NCI-H128 (cell line): ENCODE measurements at regions not wholly inside any gene's neighbourhood (a gene's known extent, or its start where the extent isn't known, plus 50 kb on each side); places are given as distances from the start of the nearest gene placed in this dataset.
"Not testable (repeated sequence)": the region's sequence is repeated elsewhere in the genome, so short reads cannot be mapped to it uniquely, and the experiment has no call there.

ENCODE experiments used
- DNase-seq: peaks from one replicate; lab custom pipeline; 2025; ENCODE audit not compliant: unreplicated experiment; lab: John Stamatoyannopoulos, UW

DNA sequence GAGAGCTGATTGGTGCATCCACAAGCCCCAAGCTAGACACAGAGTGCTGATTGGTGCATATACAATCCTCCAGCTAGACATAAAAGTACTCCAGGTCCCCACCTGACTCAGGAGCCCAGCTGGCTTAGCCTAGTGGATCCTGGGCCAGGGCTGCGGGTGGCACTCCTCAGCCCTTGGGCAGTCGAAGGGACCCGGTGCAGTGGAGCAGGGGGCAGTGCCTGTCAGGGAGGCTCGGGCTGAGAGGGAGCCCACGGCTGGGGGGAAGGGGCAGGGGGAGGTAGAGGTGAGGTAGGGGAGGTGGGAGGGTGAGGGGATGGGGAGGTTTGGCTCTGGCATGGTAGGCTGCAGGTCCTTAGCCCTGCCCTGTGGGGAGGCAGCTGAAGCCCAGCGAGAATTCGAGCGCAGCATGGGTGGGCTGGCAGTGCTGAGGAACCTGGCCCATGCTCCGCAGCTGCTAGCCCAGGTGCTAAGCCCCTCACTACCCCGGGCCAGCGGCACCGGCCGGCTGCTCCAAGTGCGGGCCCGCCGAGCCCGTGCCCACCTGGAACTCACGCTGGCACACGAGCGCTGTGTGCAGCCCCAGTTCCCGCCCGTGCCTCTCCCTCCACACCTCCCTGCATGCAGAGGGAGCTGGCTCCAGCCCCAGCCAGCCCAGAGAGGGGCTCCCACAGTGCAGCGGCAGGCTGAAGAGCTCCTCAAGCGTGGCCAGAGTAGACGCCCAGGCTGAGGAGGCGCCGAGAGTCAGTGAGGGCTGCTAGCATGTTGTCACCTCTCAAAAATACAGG lies 742.8 kb downstream of the FAM181B start:
- DNase-seq, result no peak

DNA sequence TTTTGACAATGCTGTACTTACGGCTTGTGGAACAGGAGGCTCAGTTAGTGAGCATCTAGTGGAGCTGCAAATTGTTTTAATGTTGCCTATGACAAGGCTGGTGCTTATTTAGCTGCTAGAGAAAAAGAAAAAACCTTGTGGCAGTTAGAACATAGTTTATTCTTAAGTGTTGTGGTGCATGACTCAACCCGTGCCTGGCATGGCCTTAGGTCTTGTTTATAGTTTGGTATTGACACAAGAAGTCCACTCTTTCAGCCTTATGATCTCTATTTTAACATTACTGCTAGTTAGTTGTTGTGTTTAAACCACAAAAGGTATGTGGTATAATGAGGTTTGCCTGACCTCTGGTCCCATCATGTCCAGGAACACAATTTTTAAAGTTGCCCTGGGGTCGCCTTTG lies 744.6 kb downstream of the FAM181B start:
- no peak for DNase-seq

DNA sequence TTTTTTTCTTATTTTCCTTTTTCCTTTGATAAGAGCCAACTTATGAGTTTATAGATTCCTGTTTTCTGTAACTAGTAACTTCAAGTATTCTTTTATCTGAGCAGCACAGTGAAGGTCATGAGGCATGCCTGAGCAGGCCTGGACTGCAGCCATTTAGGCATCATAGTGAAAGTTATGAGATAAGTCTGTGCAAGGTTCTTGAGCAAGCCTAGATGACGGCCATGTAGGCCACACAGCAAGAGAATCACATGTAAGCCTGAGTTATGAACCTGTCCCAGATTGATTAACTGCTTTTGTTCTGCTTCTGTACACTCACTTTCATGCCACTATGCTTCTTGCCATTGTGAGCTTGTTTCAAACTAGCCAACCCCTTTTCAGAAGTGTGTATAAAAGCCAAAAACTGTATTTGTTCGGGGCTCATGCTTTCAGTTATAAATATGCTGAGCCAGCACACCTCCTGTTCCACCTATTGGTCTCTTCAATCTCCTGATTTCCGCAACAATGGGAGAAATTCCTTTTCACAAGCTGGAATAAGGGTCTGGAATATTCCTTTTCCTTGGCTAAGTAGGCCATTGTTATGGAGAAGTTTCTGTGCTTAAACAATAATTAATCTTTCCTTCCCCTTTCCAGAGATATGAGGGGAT lies 745.7 kb downstream of the FAM181B start:
- no peak for DNase-seq

DNA sequence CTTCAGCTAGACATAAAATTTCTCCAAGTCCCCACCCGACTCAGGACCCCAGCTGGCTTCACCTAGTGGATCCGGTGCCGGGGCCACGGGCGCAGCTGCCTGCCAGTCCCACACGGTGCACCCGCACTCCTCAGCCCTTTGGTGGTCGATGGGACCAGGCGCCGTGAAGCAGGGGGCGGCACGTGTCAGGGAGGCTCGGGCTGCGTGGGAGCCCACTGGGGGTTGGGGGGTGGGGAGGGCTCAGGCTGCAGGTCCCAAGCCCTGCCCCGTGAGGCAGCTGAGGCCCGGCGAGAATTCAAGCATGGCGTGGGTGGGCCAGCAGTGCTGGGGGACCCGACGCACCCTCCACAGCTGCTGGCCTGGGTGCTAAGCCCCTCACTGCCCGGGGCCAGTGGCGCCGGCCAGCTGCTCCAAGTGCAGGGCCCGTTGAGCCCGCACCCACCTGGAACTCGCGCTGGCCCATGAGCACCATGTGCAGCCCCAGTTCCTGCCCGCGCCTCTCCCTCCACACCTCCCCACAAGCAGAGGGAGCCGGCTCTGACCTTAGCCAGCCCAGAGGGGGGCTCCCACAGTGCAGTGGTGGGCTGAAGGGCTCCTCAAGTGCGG lies 747.0 kb downstream of the FAM181B start:
- no peak for DNase-seq

DNA sequence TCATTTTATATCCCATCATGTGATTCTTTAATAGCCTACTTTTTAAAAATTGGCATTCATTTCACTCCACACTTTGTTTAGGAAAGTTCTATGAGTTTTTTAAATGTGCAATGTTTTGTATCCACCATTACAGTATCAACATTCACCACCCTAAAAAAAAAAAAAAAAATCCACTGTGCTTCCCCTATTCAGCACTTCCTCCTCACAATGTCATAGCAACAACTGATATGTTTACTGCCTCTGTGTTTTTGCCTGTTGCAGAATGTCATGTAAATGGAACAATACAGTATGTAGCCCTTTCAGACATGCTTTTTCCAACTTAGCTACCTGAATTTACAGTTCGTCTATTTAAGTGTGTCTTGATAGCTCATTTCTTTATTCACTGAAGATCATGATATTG lies 754.2 kb downstream of the FAM181B start:
- no peak for DNase-seq

DNA sequence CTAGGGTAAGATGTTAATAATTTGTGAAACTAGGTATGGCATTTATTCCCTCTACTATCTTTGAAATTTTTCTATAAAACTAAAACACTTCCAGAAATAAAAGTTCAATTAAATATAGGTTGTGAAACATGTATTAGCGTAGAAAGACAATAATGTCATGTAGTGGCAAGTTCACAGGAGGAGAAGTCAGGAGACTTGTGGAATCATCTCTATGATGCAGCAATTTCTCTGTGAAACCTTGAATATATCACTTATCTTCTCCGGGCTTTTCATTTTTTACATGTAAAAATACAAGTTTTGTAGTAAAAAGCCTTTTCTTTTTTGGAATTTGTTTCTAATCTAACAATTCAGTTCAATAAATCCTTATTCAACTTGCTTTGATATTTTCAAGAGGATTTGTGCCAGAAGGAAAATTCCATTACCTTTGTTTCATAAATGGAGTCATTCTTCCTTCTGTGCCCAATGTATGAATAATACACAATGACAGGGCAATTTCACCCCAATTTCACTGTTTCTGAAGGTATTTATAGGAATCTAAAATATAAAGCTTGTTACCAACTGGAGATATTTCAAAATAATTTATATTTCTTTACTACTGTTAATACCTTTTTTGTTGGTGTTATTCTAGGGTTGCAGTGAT lies 758.3 kb downstream of the FAM181B start:
- DNase-seq, result no peak

DNA sequence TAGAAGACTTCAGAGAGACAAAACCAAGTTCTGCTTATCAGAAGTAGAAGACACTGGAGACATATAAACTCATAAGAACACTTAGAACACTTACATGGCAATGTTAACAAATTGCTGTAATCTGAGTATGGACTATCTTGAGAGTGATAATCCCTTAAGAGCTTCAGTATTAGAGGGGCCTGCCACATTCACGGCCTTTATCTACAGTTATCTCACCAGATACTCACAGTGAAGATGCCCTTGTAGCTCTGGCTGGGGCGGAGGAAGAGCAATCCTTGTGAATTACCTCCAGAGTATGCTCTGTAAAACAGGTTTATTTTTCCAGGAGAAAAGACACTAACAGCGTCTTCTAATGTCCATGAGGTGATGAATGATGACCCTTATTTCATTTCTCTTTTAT lies 762.8 kb downstream of the FAM181B start:
- DNase-seq, result no peak

DNA sequence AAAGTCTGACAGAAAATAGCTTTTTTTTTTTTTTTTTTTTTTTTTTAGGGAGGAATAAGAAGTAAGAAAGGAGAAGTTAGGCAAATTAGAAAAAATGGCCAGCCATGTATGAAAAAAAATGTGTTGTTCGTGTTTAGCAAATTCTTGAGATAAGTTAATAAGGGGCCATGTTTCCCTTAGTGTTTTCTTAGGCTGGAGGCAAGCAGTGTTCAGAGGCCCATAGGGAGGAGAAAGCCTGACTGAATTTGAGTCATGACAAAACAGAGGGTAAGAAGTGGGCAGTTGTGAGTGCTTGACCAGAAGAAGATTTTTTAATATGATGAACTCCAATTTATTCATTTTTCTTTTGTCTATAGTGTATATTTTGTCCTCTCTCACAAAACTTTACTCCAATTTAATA lies 766.4 kb downstream of the FAM181B start:
- DNase-seq, result no peak

DNA sequence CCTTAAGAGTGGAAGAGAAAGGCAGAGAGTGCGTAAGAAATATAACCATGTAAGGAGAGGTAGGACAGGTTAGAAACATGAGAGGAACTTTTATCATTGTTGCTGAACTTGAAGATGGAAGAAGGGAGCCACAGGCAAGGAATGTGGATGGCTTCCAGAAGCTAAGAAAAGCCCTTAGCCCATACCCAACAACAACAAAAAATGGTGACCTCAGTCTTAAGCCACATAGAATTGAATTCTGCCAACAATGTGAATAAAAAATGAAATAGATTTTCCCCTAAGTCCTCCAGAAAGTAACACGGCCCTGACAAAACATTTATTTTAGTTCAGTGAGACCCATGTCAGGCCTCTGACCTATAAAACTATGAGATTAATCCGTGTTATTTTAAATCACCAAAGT lies 767.3 kb downstream of the FAM181B start:
- DNase-seq, result no peak

DNA sequence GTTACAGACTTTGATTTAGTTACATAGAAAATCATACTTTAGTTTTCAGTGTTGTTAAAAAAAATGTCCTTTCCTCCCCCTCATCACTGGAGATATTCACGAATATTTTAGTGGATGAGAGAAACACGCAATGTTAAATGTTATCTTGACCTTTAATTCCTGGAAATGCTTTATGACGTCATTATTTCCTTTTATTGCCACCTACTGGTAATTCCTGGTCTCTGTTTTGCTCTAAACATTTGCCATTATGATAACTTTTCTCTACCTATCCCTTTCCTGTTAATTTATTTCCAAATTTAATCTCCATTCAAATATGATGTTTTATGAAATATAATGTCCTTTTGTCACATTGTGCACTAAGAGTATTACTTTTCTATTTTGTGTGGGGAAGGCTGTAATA lies 770.6 kb downstream of the FAM181B start:
- DNase-seq, result no peak

DNA sequence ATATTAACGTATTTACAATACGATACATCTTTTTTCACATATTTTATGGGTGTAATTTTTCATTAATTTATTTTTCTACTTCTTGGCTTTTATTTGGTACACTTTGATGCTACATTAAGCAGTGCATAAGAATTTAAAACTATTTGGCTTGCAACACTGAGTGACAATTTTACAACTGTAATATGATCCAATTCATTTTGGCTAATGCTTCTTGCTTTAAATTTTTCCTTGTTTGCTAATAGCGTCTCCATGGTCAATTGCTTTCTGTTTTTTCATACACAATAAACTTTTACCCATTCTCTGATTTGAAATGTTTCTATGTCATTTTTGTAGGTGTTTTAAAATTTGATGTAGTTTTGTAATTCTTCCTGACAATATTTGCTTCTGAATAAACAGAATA lies 773.2 kb downstream of the FAM181B start:
- no peak for DNase-seq

DNA sequence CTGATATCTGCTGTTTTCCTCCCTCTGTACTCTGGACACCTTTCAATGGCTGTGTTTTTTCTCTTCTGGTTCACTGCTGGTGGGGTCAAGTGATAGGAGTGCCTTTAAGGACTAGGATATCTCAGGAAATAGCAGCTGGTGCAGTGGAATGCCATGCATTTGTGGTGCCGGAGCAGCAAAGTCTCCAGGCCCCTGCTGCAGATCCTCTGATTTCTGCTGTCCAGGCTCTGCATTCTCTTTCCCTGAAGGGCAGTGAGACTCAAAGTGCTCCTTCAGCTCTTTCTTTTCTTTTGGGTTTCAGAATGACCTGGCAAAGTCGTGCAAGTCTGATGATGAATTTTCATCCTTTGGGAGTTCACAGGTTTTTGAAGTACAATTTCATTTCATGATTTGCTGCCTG lies 774.3 kb downstream of the FAM181B start:
- DNase-seq, result no peak

DNA sequence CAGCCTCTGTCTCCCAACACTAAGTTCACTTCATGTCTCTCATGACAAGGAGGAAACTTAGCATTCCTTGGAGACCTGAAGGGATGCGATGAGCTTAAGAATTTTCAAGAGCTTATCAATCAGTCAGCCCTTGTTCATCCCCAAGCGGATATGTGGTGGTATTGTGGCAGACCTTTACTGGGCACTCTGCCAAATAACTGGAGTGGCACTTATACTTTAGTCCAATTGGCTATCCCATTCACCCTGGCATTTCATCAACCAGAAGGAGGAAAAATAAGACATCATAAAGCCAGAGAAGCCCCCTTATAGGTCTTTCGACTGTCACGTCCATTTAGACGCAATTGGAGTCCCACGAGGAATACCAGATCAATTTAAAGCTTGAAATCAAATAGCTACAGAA lies 779.4 kb downstream of the FAM181B start:
- DNase-seq, result not testable (repeated sequence)

DNA sequence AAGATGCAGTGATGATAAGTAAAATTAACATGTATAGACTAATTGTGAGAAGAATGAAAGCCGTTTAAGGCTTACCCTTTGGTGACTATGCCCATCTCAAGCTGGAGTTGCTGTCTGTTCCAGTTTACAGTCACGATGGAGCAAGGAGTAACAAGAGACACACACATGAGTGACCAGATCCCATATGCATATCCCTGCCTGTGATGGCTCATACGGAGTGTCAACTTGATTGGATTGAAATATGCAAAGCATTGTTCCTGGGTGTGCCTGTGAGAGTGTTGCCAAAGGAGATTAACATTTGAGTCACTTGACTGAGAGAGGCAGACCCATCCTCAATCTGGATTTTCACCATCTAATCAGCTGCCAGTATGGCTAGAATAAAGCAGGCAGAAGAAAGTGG lies 786.8 kb downstream of the FAM181B start:
- DNase-seq, result no peak

DNA sequence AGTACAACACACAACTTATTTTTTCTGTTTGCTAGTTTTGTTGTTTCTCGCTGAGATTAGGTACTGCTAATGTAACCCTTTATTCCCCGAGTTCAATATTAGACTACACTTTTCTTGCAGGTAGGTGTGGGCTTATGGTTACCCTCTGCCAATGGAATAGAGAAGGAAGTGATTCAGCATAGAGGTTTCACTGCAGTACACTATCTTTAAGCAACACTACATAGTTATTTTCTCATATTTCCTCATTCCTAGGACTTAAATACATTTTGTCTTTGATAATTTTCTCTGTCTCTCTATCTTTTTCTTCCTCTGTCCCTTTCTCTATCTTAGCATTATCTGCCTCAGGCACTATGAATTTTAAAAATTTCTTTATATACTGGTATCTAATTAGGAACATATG lies 791.0 kb downstream of the FAM181B start:
- DNase-seq, result no peak

DNA sequence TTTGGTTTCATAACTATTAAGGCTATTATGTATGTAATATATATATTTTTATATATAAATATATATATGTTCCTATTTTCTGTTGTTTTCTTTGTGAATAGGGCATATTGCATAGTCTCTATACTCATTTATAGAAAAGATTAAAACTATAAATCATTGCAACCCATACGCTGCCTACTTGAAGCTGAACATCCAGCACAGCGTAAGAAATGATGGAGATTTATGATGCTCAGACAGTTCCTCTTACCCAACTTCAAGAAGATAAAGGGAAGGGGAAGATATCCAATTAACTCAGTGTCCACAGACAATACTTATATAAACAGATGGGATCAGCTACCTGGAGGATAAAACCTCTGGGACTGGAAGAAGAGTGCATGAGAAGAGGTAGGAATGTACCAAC lies 791.7 kb downstream of the FAM181B start:
- DNase-seq, result no peak

DNA sequence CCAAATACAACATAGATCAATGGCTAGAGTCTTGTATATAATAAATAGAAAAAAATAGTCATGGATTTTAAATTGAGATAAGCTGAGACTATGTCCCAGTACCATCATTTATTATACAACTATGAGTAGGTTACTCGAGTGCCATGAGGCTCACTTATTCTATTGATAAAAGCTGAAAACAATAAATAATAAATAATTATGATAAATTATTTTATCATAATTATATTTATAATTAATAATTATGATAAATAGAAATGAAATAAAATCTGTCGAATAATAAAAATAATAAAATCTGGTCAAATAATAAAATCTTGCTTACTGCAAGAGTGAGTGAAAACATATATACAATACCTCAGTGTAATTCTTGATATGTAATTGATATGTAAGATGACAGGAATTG lies 801.4 kb downstream of the FAM181B start:
- no peak for DNase-seq

DNA sequence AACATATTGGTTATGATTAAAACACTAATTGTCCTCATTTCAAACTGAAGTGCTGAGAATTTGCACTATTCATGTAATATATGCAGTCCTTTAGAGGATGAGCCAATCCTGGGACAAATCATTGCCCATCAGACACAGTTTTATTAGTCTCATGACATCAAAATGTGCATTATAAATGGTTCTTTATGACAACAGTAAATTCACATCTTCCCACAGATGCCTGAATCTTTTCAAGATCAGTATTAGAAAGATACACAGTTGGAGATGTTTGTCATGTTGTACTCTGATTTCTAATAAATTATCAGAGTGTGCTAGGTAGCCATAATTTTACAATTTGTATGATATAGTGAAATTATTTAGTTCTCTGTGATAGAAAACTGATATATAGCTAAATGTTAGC lies 813.5 kb downstream of the FAM181B start:
- DNase-seq, result no peak

DNA sequence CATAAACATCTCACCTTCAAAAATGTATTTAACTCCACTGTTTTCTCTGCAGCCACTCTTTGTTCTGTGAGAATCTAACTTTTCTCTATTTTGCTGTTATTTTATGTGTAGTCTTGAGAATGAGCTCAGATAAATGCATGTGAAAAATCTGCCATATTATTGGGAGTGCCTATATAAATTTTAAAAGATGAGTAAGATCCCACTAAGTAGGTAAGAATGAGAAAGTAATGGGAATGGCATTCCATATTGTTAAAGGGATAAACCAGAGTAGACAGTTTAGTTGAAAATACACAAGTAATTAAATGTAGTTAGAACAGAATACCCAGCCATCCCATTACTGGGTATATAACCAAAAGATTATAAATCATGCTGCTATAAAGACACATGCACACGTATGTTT lies 817.2 kb downstream of the FAM181B start:
- DNase-seq, result no peak

DNA sequence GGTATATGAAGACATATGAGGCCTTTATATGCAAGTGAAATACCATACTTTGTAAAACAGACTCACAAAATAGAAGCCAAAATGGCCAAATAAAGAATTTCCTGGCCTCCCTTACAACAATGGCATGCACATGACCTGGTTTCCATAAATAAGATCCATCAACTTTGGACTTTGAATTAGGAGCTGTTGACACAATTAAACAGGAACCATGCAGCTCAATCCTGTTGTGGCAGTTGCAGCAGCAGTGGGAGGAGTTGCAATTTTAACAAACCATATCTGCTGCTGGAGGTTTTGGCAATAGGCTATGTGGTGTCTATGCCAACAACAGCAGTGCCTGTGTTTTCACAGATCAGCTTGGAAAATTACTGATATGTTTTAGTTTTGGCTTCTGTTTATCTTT lies 818.6 kb downstream of the FAM181B start:
- DNase-seq, result no peak

DNA sequence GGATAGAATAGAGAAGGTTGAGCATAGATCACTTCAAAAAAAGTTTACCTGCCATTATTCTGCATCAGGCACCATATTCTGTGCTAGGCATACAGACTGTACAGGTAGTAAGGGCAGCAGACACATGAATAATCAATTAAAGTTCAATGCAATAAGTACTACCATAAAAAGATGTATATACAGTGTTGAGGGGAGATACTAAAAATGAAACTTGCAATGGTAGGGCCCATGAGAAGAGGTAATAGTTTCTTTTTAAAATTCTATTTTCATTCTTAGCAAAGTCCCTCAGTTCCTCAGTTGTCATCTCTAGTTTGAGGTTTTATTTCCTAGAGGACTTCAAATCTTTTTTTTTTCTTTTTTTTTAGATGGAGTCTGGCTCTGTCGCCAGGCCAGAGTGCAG lies 819.9 kb downstream of the FAM181B start:
- no peak for DNase-seq

DNA sequence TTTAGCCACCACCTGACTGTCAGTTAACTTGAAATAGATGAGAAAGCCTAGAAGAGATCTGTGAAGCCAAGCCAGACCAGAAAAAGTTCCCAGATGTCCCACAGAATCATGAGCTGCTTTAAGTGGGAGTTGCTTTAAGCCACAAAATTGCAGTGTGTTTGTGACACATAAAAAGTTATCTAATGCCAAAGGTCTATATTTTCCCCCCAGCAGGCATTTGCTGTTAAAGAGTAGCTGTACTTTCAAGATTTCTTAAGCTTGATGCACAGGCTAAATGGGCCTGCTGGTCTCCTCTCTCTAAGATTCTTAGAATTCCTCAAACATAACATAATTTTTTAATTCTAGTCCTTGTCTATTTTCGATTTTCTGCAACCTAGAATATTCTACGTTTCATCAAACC lies 825.7 kb downstream of the FAM181B start:
- no peak for DNase-seq
